Left cardiac atrium (tissue), 4 donors: ENCODE measurements at regions not wholly inside any gene's neighbourhood (a gene's known extent, or its start where the extent isn't known, plus 50 kb on each side); places are given as distances from the start of the nearest gene placed in this dataset.
"Not testable (repeated sequence)": the region's sequence is repeated elsewhere in the genome, so short reads cannot be mapped to it uniquely, and the experiment has no call there.

Source experiments
- ATAC-seq, 2 donors: fragments of 200-7000 bp; cut with Tn5 transposase; one replicate each; pipeline ENCODE4 v1.9.1; 2020; ENCODE audit warnings: mild to moderate bottlenecking in 2 of 2, moderate library complexity in 2 of 2
- DNase-seq: peaks from one replicate; pipeline ENCODE4 v3.0.0-alpha.2; 2020
- intact Hi-C, 2 donors: fragments of 100-400 bp; cut with DNase I; formaldehyde crosslinking; loops; one replicate each; pipeline versions ENCODE4 v1.14.1 to v1.15.1; 2022 to 2023
- donor health status: DM: no; HTN: yes; CAD: no.
- donor health status: DM: no; HTN: yes; CAD: no; lungs with severe emphysema.
- donor health status: DM: yes; HTN: yes; CAD: no.
- donor health status: Dilated cardiomyopathy.

GRCh38 chr9:42323084-42323809 is 139.8 kb downstream of the SPATA31A6 start:
- ATAC-seq, DNase-seq, intact Hi-C loops: not testable (repeated sequence)

GRCh38 chr9:42325142-42325541 is 141.7 kb downstream of the SPATA31A6 start:
- not testable (repeated sequence) for ATAC-seq, DNase-seq

GRCh38 chr9:42325561-42325960 is 142.1 kb downstream of the SPATA31A6 start:
- ATAC-seq, intact Hi-C loops, DNase-seq: not testable (repeated sequence)

More at GRCh38 chr9:42325142-42325541, 141.7 kb downstream of the SPATA31A6 start:
- intact Hi-C loops = not testable (repeated sequence)

GRCh38 chr9:42326482-42326881 is 143.0 kb downstream of the SPATA31A6 start:
- intact Hi-C loops, DNase-seq, ATAC-seq: not testable (repeated sequence)

- intact Hi-C loops, ATAC-seq, DNase-seq: not testable (repeated sequence)
Measured at GRCh38 chr9:42335342-42335741, 151.9 kb downstream of the SPATA31A6 start.

GRCh38 chr9:42335984-42336657 is 152.7 kb downstream of the SPATA31A6 start:
- DNase-seq, intact Hi-C loops, ATAC-seq: not testable (repeated sequence)

GRCh38 chr9:42338275-42338674 is 154.8 kb downstream of the SPATA31A6 start:
- DNase-seq, intact Hi-C loops, ATAC-seq: not testable (repeated sequence)

- DNase-seq, ATAC-seq, intact Hi-C loops: not testable (repeated sequence)
Measured at GRCh38 chr9:42339671-42340434, 156.4 kb downstream of the SPATA31A6 start.

GRCh38 chr9:42340435-42340723 is 156.9 kb downstream of the SPATA31A6 start:
- ATAC-seq = not testable (repeated sequence)

GRCh38 chr9:42341860-42342259 is 158.4 kb downstream of the SPATA31A6 start:
- intact Hi-C loops, DNase-seq, ATAC-seq: not testable (repeated sequence)

More at GRCh38 chr9:42340435-42340723, 156.9 kb downstream of the SPATA31A6 start:
- DNase-seq, intact Hi-C loops: not testable (repeated sequence)

- intact Hi-C loops, DNase-seq, ATAC-seq: not testable (repeated sequence)
Measured at GRCh38 chr9:42342297-42342696, 158.8 kb downstream of the SPATA31A6 start.

- ATAC-seq, DNase-seq, intact Hi-C loops: not testable (repeated sequence)
Measured at GRCh38 chr9:42344508-42344907, 161.0 kb downstream of the SPATA31A6 start.

GRCh38 chr9:42346916-42347315 is 163.5 kb downstream of the SPATA31A6 start:
- DNase-seq, intact Hi-C loops, ATAC-seq: not testable (repeated sequence)

- DNase-seq, ATAC-seq, intact Hi-C loops: not testable (repeated sequence)
Measured at GRCh38 chr9:42349181-42349580, 165.7 kb downstream of the SPATA31A6 start.

GRCh38 chr9:42350412-42350811 is 167.0 kb downstream of the SPATA31A6 start:
- DNase-seq, ATAC-seq: not testable (repeated sequence)

GRCh38 chr9:42357604-42358373 is 174.3 kb downstream of the SPATA31A6 start:
- ATAC-seq, intact Hi-C loops, DNase-seq: not testable (repeated sequence)

More at GRCh38 chr9:42350412-42350811, 167.0 kb downstream of the SPATA31A6 start:
- intact Hi-C loops = not testable (repeated sequence)

GRCh38 chr9:42358626-42359247 is 175.3 kb downstream of the SPATA31A6 start:
- DNase-seq, intact Hi-C loops, ATAC-seq: not testable (repeated sequence)
